Neuronal stem cell (in vitro differentiated cells): ENCODE measurements at regions not wholly inside any gene's neighbourhood (a gene's known extent, or its start where the extent isn't known, plus 50 kb on each side); places are given as distances from the start of the nearest gene placed in this dataset.

ENCODE experiments used
- DNase-seq: peaks from one replicate; pipeline ENCODE4 v3.0.0-alpha.2; 2013; ENCODE audit warnings: low spot score
- H2AFZ ChIP-seq: one replicate; pipeline ENCODE4 v1.6.1; 2013; ENCODE audit warnings: mild to moderate bottlenecking, low read length, inconsistent platforms
- H2AK5ac ChIP-seq: 2 replicates; pipeline ENCODE4 v1.6.1; 2013; ENCODE audit warnings: low read depth, mild to moderate bottlenecking, inconsistent platforms, low read length, moderate library complexity, mixed read lengths
- H2BK120ac ChIP-seq: 2 replicates; pipeline ENCODE4 v1.6.1; 2013; ENCODE audit warnings: low read depth, mild to moderate bottlenecking, inconsistent platforms, low read length, moderate library complexity, mixed read lengths
- H2BK12ac ChIP-seq: one replicate; pipeline ENCODE4 v1.6.1; 2013; ENCODE audit warnings: low read length, inconsistent platforms
- H2BK15ac ChIP-seq: 2 replicates; pipeline ENCODE4 v1.6.1; 2013; ENCODE audit warnings: mild to moderate bottlenecking, low read length, inconsistent platforms, mixed read lengths
- H2BK5ac ChIP-seq: one replicate; pipeline ENCODE4 v1.6.1; 2013; ENCODE audit warnings: inconsistent platforms, mild to moderate bottlenecking, low read length, moderate library complexity
- H3K14ac ChIP-seq: one replicate; pipeline ENCODE4 v1.6.1; 2013; ENCODE audit warnings: low read length, inconsistent platforms
- H3K18ac ChIP-seq: 2 replicates; pipeline ENCODE4 v1.6.1; 2013; ENCODE audit warnings: low read length, inconsistent platforms
- H3K23ac ChIP-seq: 2 replicates; pipeline ENCODE4 v1.6.1; 2013; ENCODE audit warnings: low read depth, mild to moderate bottlenecking, mixed read lengths, low read length, inconsistent platforms; ENCODE audit not compliant: poor library complexity
- H3K27ac ChIP-seq: replicated peaks from 3 replicates; pipeline ENCODE4 v1.5.1; 2013; ENCODE audit warnings: low read length, inconsistent platforms
- H3K27me3 ChIP-seq, 3 experiments: 2 replicates each; pipeline ENCODE4 v1.6.1; 2013; ENCODE audit warnings: low read length in 3 of 3, mild to moderate bottlenecking in 2 of 3, inconsistent platforms in 1 of 3, low read depth in 1 of 3, mixed read lengths in 1 of 3, moderate library complexity in 1 of 3; ENCODE audit not compliant: control insufficient read depth in 3 of 3, insufficient read depth in 3 of 3
- H3K36me3 ChIP-seq, 2 donors: replicated peaks in 1 of 2; 2 replicates each; pipeline ENCODE4 v1.6.1; 2013; ENCODE audit warnings: low read length in 2 of 2; ENCODE audit not compliant: control insufficient read depth in 2 of 2, insufficient read depth in 2 of 2
- H3K4ac ChIP-seq: 2 replicates; pipeline ENCODE4 v1.6.1; 2013; ENCODE audit warnings: inconsistent platforms, mild to moderate bottlenecking, low read length, moderate library complexity
- H3K4me1 ChIP-seq, 2 donors: 1 replicate in 1 of 2; 2 replicates in 1 of 2; pipeline ENCODE4 v1.6.1; 2013; ENCODE audit warnings: low read length in 2 of 2, low read depth in 1 of 2; ENCODE audit not compliant: control insufficient read depth in 2 of 2, insufficient read depth in 1 of 2
- H3K4me2 ChIP-seq: one replicate; pipeline ENCODE4 v1.6.1; 2013; ENCODE audit warnings: mild to moderate bottlenecking, low read length, inconsistent platforms; ENCODE audit not compliant: insufficient read depth, poor library complexity, severe bottlenecking
- H3K4me3 ChIP-seq, 2 donors: 2 replicates each; pipeline ENCODE4 v1.5.1; 2013; ENCODE audit warnings: low read length in 2 of 2, mild to moderate bottlenecking in 2 of 2, inconsistent platforms in 1 of 2, moderate library complexity in 1 of 2
- H3K79me1 ChIP-seq: one replicate; pipeline ENCODE4 v1.6.1; 2013; ENCODE audit warnings: low read depth, mild to moderate bottlenecking, inconsistent platforms, low read length, moderate library complexity
- H3K9ac ChIP-seq: one replicate; pipeline ENCODE4 v1.6.1; 2013; ENCODE audit warnings: mild to moderate bottlenecking, low read depth, low read length, inconsistent platforms; ENCODE audit not compliant: poor library complexity
- H3K9me3 ChIP-seq, 2 donors: replicated peaks in 1 of 2; 2 replicates each; pipeline versions ENCODE3 to v1.6.1; 2013; ENCODE audit warnings: low read length in 2 of 2, mild to moderate bottlenecking in 2 of 2, inconsistent platforms in 1 of 2, low read depth in 1 of 2, mixed read lengths in 1 of 2, moderate library complexity in 1 of 2; ENCODE audit not compliant: control insufficient read depth in 2 of 2, insufficient read depth in 1 of 2
- H4K8ac ChIP-seq: one replicate; pipeline ENCODE4 v1.6.1; 2013; ENCODE audit warnings: low read depth, mild to moderate bottlenecking, inconsistent platforms, low read length, moderate library complexity
- H4K91ac ChIP-seq: one replicate; pipeline ENCODE4 v1.6.1; 2013; ENCODE audit warnings: low read length, low read depth, mild to moderate bottlenecking, inconsistent platforms; ENCODE audit not compliant: poor library complexity
- WGBS, 2 donors: extraction: QIAGEN DNeasy Blood & Tissue Kit; methylation state at CpG; one replicate each; pipeline ENCODE4 v1.1.7; 2013; ENCODE audit warnings: missing lambda C conversion rate in 2 of 2, mixed read lengths in 1 of 2; ENCODE audit not compliant: insufficient read length in 2 of 2, insufficient replicate concordance in 1 of 2; ENCODE audit errors: extremely low coverage in 2 of 2; 5-methylcytosine and 5-hydroxymethylcytosine counted together

GRCh38 chr5:174317256-174317894 lies 271.9 kb downstream of the NSG2 start:
- no peak overlapping the region for H3K4me3 ChIP-seq
- H3K14ac ChIP-seq, result no peak overlapping the region
- no peaks in the 10 kb centered on the region for H3K79me1 ChIP-seq
- no peak overlapping the region for H2BK120ac ChIP-seq
- H3K9ac ChIP-seq, result no peak overlapping the region
- H3K18ac ChIP-seq, result no peak overlapping the region
- no peaks in the 10 kb centered on the region for H3K36me3 ChIP-seq
- no peak overlapping the region for H3K4ac ChIP-seq
- H3K4me1 ChIP-seq, result peaks cover 0 to 3% of the 10 kb centered on the region in 2 donors
- DNase-seq, result peak; percentile 62
- WGBS, 2 donors, result no CpG with 5 or more reads among the region's 11 CpGs
- H3K23ac ChIP-seq, result no peak overlapping the region
- no peak overlapping the region for H2AFZ ChIP-seq
- peaks cover 0 to 10% (median 0%) of the 10 kb centered on the region in 3 experiments for H3K27me3 ChIP-seq
- no peak overlapping the region for H4K8ac ChIP-seq
- H3K27ac ChIP-seq, result no peak overlapping the region
- no peaks in the 10 kb centered on the region for H3K9me3 ChIP-seq
- H2BK5ac ChIP-seq, result no peak overlapping the region
- H2AK5ac ChIP-seq, result no peak overlapping the region
- H3K4me2 ChIP-seq, result no peak overlapping the region
- H4K91ac ChIP-seq, result no peak overlapping the region
- no peak overlapping the region for H2BK15ac ChIP-seq
- H2BK12ac ChIP-seq, result no peak overlapping the region

GRCh38 chr5:174318578-174318977 lies 273.1 kb downstream of the NSG2 start:
- Histone ChIP-seq H3K4me3 (no peak overlapping the region), H3K4me2 (no peak overlapping the region), H3K36me3 (no peaks in the 10 kb centered on the region), H2BK15ac (no peak overlapping the region), H2AFZ (no peak overlapping the region), H3K18ac (no peak overlapping the region), H3K79me1 (no peaks in the 10 kb centered on the region), H3K23ac (no peak overlapping the region), H3K4ac (no peak overlapping the region), H3K14ac (no peak overlapping the region), H3K9me3 (no peaks in the 10 kb centered on the region), H2BK5ac (no peak overlapping the region), H2BK120ac (no peak overlapping the region), H3K27ac (no peak overlapping the region), H2AK5ac (no peak overlapping the region), H3K4me1 (no peaks in the 10 kb centered on the region), H3K27me3 (peaks cover 0 to 2% (median 0%) of the 10 kb centered on the region in 3 experiments), H4K91ac (no peak overlapping the region), H2BK12ac (no peak overlapping the region), H4K8ac (no peak overlapping the region), H3K9ac (no peak overlapping the region)
- DNase-seq, result no peak

- H4K8ac ChIP-seq, result no peak overlapping the region
- H3K14ac ChIP-seq, result no peak overlapping the region
- no peaks in the 10 kb centered on the region for H3K27me3 ChIP-seq
- H3K4me1 ChIP-seq, result peaks cover 0 to 4% of the 10 kb centered on the region in 2 donors
- H2BK15ac ChIP-seq, result no peak overlapping the region
- no peaks in the 10 kb centered on the region for H3K79me1 ChIP-seq
- no CpG with 5 or more reads among the region's 9 CpGs for WGBS, 2 donors
- no peak overlapping the region for H2BK5ac ChIP-seq
- no peak overlapping the region for H2AK5ac ChIP-seq
- DNase-seq, result no peak
- no peak overlapping the region for H3K4me2 ChIP-seq
- H3K27ac ChIP-seq, result no peak overlapping the region
- no peak overlapping the region for H2BK12ac ChIP-seq
- no peak overlapping the region for H3K4ac ChIP-seq
- H3K36me3 ChIP-seq, result no peaks in the 10 kb centered on the region
- H3K18ac ChIP-seq, result no peak overlapping the region
- no peaks in the 10 kb centered on the region for H3K9me3 ChIP-seq
- H3K23ac ChIP-seq, result no peak overlapping the region
- H3K4me3 ChIP-seq, result no peak overlapping the region
- no peak overlapping the region for H3K9ac ChIP-seq
- H2AFZ ChIP-seq, result no peak overlapping the region
- H2BK120ac ChIP-seq, result no peak overlapping the region
- no peak overlapping the region for H4K91ac ChIP-seq
These were observed 274.0 kb downstream of the NSG2 start for GRCh38 chr5:174319551-174319950.

GRCh38 chr5:174320051-174320450 lies 274.5 kb downstream of the NSG2 start:
- Histone ChIP-seq H3K9ac (no peak overlapping the region), H3K79me1 (no peaks in the 10 kb centered on the region), H3K14ac (no peak overlapping the region), H2BK15ac (no peak overlapping the region), H3K4me2 (no peak overlapping the region), H3K27ac (no peak overlapping the region), H2AK5ac (no peak overlapping the region), H3K36me3 (no peaks in the 10 kb centered on the region), H3K4me3 (no peak overlapping the region), H3K18ac (peak overlapping the region; percentile 39), H3K23ac (no peak overlapping the region), H2BK120ac (no peak overlapping the region), H4K8ac (no peak overlapping the region), H3K27me3 (no peaks in the 10 kb centered on the region), H4K91ac (no peak overlapping the region), H2BK12ac (no peak overlapping the region), H3K4ac (no peak overlapping the region), H3K4me1 (peaks cover 0 to 4% of the 10 kb centered on the region in 2 donors), H3K9me3 (no peaks in the 10 kb centered on the region), H2BK5ac (no peak overlapping the region), H2AFZ (no peak overlapping the region)
- no peak for DNase-seq
- WGBS, 2 donors, result no CpG with 5 or more reads among the region's 6 CpGs
